Fibroblast of skin of right biceps (primary cell): ENCODE measurements at regions not wholly inside any gene's neighbourhood (a gene's known extent, or its start where the extent isn't known, plus 50 kb on each side); places are given as distances from the start of the nearest gene placed in this dataset.
A peak's percentile ranks its signal among the peaks of the same experiment; 100 is the strongest.
"Not testable (repeated sequence)": the region's sequence is repeated elsewhere in the genome, so short reads cannot be mapped to it uniquely, and the experiment has no call there.

Experiments used
- DNase-seq: peaks from one replicate; pipeline ENCODE4 v3.0.0-alpha.2; 2013

- peak; percentile 92 for DNase-seq
These were observed 179.1 kb downstream of the BLID start for GRCh38 chr11:121936781-121937447.

DNA sequence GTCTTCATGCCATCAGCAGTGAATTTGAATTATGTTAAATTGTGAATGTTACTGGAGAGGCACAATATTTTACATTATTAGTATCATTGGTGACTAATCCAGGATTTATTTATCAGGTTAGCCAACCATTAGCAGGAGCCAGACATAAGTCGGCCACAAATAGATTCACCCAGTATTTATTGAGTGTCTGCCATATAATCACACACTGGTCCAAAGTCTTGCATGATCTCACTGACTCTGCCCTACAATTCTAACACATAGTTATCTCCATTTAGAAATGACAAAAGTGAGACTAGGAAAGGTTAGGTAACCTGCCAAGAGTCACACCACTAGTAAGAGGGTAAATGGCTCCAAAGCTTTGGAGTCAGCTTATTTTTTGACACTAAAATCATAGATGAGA, 179.6 kb downstream of the BLID start:
- DNase-seq: peak; percentile 70

DNA sequence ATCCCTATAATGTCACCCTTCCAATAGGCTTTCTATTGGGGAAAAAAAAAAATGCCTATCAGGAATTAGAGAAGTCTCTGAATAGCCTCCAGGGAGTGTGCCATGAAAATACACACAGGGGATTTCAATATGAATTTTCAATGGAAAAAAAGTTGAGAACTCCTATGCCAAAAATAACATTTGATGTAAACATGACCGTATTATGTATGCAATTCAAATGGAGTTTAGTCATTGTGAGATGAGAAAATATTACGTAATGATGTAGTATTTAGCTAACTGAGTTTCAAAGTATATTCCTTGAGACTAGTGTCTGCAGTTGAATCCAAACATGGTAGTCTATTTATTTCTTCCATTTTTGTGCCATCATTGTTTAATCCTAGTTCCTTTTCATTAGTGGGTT, 182.3 kb downstream of the BLID start:
- DNase-seq: peak; percentile 62

DNA sequence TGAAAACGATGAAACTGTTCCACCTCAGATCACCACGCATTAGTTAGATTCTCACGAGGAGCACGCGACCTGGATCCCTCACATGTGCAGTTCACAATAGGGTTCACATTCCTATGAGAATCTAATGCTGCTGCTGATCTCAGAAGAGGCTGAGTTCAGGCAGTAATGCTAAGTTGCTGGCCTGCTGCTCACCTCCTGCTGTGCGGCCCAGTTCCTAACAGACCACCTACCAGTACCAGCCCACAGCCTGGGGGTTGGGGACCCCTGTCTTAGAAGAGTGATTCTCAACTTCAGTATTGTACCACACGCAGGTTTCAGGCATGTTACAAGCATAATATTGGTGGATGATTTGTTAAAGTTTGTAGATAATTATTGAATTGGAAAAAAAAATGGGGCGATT, 182.7 kb downstream of the BLID start:
- DNase-seq: no peak

DNA sequence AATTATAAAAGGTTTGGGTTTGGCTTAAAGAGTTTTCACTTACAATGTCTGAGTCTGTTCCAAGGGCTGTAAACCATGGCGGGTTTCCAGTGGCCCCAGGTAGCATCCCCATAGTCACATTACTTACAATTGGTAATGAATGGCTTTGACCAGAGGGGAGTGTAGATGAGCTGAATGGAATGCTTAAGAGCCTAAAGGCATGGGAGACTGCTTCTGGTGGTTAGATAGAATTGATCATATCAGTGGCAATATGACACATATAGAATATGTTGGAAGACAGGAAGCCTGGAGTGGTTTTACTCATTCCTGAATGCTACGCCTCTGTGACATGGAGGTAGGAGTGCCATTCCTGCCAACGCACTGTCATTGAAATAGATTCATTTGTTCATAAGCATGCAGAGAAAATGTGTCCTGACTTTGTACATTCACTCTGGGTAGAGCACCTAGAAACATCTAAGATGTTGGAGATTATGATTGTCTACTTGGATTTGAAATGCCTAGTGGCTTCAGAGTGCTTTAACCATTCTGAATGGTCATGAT, 183.3 kb downstream of the BLID start:
- DNase-seq: peak; percentile 62

DNA sequence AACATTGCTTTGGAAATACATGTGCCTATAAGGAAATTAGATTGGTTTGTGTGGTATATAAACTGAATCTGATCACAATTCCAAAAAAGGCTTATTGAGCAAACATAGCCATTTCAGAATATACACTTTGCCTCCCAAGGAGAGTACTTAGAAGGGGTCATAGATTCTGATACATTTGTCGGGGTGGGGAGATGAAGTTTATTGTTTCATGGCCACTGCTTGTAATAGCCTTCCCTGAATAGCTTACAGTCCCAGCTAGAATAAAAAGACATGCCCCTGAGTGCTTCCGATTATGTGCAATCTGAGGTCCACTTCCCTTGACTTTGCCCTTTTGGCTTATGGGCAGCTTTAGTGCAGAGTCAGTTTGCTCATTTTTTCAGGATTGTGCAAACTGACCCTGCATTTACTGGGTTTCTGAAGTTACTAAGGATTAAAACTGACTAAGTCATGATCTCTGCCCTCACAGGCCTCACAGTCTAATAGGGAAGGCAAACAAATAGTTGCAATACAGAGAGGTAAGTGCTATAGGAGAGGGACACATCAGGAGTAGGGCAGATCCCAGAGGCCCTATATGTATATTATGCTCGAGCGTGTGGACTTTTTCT, 184.2 kb downstream of the BLID start:
- no peak for DNase-seq

DNA sequence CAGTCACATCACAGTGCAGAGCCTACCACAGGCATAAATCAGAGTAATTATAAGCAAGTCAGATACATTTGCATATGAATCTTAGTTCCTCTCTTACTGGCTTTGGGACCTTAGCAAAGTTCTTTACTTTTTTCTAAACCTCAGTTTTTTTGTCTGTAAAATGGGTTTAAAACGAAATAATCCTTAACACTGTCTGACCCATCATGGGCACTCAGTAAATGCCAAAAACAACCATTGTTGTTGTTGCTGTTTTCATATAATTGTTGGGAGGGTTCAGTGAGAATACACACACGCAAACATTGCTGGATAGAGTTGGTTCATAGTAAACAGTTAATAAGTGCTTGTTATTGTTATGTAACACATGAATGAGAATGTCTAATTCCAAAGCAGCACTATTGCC, 184.9 kb downstream of the BLID start:
- DNase-seq: no peak

DNA sequence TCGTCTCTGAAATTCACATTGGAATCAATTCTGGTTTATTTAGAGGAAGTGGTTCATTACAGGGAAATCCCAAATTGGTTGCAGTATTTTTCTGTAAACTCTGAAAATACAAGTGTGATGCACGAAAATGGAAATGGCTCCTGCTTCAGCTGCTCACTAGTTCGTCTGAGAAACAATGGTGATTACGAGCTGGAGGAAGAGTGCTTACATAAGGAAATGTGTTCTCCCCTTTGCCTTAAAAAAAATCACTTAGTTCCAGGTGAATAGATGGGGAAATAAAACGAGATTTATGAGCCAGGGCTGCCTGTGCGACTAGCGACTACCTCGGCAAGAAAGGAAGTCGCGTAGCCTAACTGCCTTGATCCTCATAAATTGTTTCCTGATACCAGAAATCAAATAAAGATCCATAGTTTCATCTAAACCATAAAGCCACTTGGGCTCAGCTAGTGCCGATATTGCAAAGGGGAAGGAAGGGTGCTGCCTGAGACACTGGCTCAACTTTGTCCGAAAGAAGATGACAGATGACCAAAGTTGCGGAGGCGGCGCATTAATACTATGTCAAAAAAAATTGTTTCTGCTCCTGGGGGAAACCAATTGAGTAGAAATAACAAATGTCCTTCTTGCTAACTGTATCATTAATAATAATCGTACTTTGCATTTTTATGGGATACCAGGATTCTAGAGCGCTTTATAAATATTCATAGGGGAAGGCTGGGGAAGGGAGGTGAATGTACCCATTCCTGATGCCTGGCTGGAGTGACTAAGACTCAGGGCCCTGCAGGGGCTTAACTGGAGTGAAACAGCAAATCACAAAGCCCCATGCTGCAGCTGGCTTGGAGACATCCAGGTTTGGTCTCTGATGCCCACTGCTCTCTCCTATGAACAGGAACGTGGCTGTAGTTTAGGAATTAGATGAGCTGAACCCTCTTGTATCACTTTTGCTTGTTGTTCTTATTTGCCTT, 185.7 kb downstream of the BLID start:
- DNase-seq: peak; percentile 31

DNA sequence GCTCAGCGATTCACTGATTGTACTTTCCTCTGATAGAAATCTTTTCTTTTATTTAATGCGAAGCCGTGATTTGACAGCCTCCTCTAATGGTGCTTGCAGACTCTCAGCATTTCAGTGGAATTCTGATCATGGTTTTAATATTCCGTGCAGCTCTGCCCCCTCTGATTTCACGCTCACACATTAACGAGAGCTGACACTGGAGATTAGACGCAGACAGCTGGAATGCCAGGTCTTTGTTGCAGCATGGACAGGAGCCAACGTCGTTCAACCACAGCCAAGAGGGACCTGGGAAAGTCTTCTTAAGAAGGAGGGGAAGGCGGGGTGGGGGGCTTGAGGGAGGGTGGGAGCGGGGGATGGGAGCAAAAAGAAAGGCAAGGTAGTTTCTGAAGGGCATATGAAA, 186.4 kb downstream of the BLID start:
- DNase-seq: peak; percentile 85

GRCh38 chr11:121928597-121929580, 187.1 kb downstream of the BLID start:
- peak; percentile 22 for DNase-seq

DNA sequence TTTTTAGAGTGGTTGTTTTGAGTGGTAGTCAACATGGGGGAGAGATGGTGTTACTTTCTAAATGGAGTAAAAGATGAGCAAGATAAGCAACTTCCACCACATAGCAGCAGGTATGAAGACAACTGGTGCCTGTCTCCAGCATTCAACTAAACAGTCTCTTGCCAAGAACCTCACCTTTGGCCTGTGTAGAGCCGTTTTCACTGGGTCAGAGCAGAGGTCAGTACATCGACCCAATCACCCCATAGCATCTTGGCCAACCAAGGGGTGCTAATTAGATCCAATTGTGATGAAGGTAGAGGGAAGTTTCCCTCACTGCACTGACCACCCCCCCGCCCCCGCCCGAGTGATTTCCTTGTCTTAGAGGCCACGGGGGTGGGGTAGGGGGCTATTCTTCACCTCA, 188.2 kb downstream of the BLID start:
- no peak for DNase-seq

DNA sequence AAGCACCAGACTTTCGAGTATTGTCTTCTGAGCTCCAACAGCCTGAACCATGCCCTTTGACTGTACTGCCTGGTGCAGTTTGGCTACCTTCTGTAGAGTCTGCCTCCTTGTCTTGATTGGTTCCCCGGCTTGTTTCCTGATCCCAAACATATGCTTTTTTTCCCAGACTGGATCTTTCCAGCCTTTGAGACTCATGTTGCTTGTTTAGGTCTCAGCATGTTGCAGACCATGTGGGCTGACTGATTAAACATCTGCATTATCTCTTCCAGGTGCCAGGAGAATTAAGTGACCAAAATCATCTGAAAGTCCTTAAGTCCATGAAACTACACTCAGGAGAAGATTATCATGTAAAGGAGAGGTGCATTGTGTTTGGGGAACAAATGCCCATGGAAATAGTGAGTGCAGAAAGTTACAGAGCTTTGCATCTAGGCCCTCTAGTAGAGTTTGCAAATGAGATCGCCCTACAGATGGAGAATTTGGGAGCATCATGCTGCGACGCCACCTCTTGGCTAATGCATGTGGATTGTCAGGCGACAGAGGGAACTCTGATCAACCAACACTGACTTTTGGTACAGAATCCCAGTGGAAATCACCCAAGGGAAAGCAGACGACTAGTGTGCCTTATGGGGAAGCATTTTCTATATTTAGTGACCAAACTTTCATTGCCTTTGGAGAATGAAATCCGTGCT, 188.8 kb downstream of the BLID start:
- DNase-seq: no peak

DNA sequence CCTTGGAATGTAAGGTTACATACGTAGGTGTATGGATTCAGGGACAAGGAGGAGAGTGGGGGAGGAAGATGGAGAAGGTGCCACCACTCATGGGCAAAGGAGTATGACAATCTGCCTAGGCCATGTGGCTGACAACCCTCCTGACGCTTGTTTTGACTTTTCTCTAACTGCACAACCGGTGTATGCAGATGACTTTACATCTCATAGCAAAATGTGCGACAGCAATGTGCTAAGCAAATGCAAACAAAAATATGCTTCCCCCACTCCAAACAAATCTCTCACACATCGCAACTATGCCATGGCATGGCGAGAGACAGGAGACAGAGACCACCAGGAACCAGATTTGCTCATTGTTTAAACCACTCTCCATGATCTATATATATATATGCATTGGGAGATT, 191.8 kb downstream of the BLID start:
- DNase-seq: no peak

- DNase-seq: no peak
These were observed 198.5 kb downstream of the BLID start for GRCh38 chr11:121917482-121917881.

DNA sequence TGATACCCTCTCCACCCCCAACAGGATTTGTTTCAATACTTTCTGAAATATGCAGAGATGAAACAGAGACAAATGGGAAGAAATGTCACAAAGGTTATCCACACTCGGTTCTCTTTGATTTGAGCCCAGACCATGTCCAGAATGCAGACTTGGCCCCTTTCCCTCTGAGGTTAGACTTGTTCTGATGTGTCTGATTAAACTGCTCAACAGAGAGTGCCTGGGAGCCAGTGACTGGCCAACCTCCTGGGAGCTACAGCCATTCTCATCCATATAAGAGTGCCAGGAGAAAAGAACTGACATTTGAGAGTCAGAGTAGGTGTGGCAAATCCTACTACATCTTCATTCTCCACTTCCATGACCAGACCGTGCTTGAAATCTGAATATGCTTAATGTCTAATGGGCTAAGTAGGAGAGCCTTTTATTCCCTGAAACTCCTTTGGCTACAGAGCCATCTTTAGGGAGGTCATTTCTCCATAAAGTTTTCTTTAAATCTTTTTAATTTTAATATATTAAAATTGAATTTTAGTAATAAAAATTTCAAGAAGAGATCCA, 201.4 kb downstream of the BLID start:
- no peak for DNase-seq

- DNase-seq: peak; percentile 89
These were observed 206.4 kb downstream of the BLID start for GRCh38 chr11:121909596-121909995.

- no peak for DNase-seq
These were observed 208.6 kb downstream of the BLID start for GRCh38 chr11:121907379-121907778.

GRCh38 chr11:121904148-121904547, 211.9 kb downstream of the BLID start:
- no peak for DNase-seq

DNA sequence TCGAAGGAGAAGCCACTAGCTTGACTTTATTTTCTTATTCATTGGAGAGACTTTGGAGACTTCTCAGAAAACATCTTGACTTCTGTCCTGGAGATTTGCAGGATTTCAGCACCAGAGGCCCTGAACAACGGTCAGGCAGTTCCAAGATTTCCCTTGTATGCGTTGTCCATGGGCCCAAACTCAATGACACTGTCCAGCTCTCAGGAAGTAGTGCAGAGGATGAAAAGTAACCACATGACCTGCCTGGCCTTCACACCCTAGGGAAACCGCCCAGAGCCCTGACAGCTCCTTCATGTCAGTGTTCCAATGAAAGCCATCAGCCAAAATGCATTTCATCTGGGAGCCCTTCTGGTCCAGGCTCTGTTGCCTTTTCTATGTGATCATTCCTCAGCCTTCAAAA, 214.1 kb downstream of the BLID start:
- no peak for DNase-seq

GRCh38 chr11:121901417-121901816, 214.6 kb downstream of the BLID start:
- DNase-seq: not testable (repeated sequence)

GRCh38 chr11:121899520-121899919, 216.5 kb downstream of the BLID start:
- no peak for DNase-seq
